ENCODE measurements at regions not wholly inside any gene's neighbourhood (a gene's known extent, or its start where the extent isn't known, plus 50 kb on each side); places are given as distances from the start of the nearest gene placed in this dataset.

GRCh38 chr5:178793696-178794095 lies 63.2 kb upstream of the ZNF354A start:
- no peaks in the 10 kb centered on the region for H4K20me1 ChIP-seq (ENCODE audit: insufficient read depth, low read length)
- no peak overlapping the region for H3K4me2 ChIP-seq (ENCODE audit: insufficient read depth, low read length)
- no peak for ATAC-seq (ENCODE audit: insufficient read depth, low read depth)
- TF ChIP-seq CTCF (IDR thresholded peaks at IDR 0.05; ENCODE audit: borderline replicate concordance, extremely low read depth, low read length, poor library complexity, severe bottlenecking) (no peak), EZH2 (IDR thresholded peaks at IDR 0.05; ENCODE audit: borderline replicate concordance, low read depth, low read length, severe bottlenecking) (no peak)
- no peaks in the 10 kb centered on the region for H3K9me3 ChIP-seq (ENCODE audit: insufficient read depth, low read length, severe bottlenecking)
- H3K9ac ChIP-seq (ENCODE audit: low read depth, low read length), result no peak overlapping the region
- DNase-seq, result no peak
- H3K36me3 ChIP-seq (ENCODE audit: insufficient read depth, low read length), result no peaks in the 10 kb centered on the region
- H3K4me1 ChIP-seq (ENCODE audit: insufficient read depth, low read length), result no peaks in the 10 kb centered on the region
- H3K79me2 ChIP-seq (ENCODE audit: insufficient read depth, low read length), result no peaks in the 10 kb centered on the region
- H3K27me3 ChIP-seq (ENCODE audit: insufficient read depth, low read length, poor library complexity), result no peaks in the 10 kb centered on the region
- H2AFZ ChIP-seq (ENCODE audit: low read depth, low read length), result no peak overlapping the region
- no peak overlapping the region for H3K4me3 ChIP-seq (ENCODE audit: low read depth in 1 of 2, low read length in 2 of 2)
- H3K27ac ChIP-seq (ENCODE audit: low read length), result no peak overlapping the region

- H3K4me1 ChIP-seq (ENCODE audit: insufficient read depth, low read length), result no peaks in the 10 kb centered on the region
- no peak for ATAC-seq (ENCODE audit: insufficient read depth, low read depth)
- no peak overlapping the region for H3K4me3 ChIP-seq (ENCODE audit: low read depth in 1 of 2, low read length in 2 of 2)
- H3K36me3 ChIP-seq (ENCODE audit: insufficient read depth, low read length), result no peaks in the 10 kb centered on the region
- peak; percentile 20 for DNase-seq
- no peak overlapping the region for H3K9ac ChIP-seq (ENCODE audit: low read depth, low read length)
- no peak overlapping the region for H3K27ac ChIP-seq (ENCODE audit: low read length)
- H3K79me2 ChIP-seq (ENCODE audit: insufficient read depth, low read length), result no peaks in the 10 kb centered on the region
- TF ChIP-seq CTCF (IDR thresholded peaks at IDR 0.05; ENCODE audit: borderline replicate concordance, extremely low read depth, low read length, poor library complexity, severe bottlenecking), result peak; percentile 60
- TF ChIP-seq EZH2 (IDR thresholded peaks at IDR 0.05; ENCODE audit: borderline replicate concordance, low read depth, low read length, severe bottlenecking), result no peak
- H3K9me3 ChIP-seq (ENCODE audit: insufficient read depth, low read length, severe bottlenecking), result no peaks in the 10 kb centered on the region
- H3K4me2 ChIP-seq (ENCODE audit: insufficient read depth, low read length), result no peak overlapping the region
- no peaks in the 10 kb centered on the region for H4K20me1 ChIP-seq (ENCODE audit: insufficient read depth, low read length)
- no peak overlapping the region for H2AFZ ChIP-seq (ENCODE audit: low read depth, low read length)
- H3K27me3 ChIP-seq (ENCODE audit: insufficient read depth, low read length, poor library complexity), result no peaks in the 10 kb centered on the region
These were observed 62.7 kb upstream of the ZNF354A start for GRCh38 chr5:178793151-178793550.

DNA sequence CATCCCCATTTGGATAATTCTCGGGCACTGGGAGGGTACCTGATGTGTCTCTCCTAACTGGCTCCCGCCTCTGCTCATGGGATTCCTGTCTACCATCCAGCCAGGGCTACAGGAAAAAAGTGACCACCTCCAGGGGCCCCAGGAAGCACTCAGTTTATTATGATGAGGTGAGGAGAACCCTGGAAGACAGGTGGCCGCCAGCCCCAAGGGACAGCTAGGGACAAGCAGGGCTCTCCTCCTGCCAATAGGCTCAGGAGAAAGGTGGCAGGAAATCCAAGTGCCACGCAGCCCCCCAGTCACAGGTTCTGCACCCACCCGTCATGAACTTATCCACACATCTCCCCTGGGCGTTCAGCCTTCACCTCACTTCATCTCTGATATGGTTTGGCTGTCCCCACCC lies 61.5 kb upstream of the ZNF354A start:
- Histone ChIP-seq H3K36me3 (ENCODE audit: insufficient read depth, low read length) (no peaks in the 10 kb centered on the region), H3K79me2 (ENCODE audit: insufficient read depth, low read length) (no peaks in the 10 kb centered on the region), H2AFZ (ENCODE audit: low read depth, low read length) (no peak overlapping the region), H3K27me3 (ENCODE audit: insufficient read depth, low read length, poor library complexity) (no peaks in the 10 kb centered on the region), H3K4me3 (ENCODE audit: low read depth in 1 of 2, low read length in 2 of 2) (no peak overlapping the region), H3K4me2 (ENCODE audit: insufficient read depth, low read length) (no peak overlapping the region), H3K9ac (ENCODE audit: low read depth, low read length) (no peak overlapping the region), H4K20me1 (ENCODE audit: insufficient read depth, low read length) (no peaks in the 10 kb centered on the region), H3K9me3 (ENCODE audit: insufficient read depth, low read length, severe bottlenecking) (no peaks in the 10 kb centered on the region), H3K4me1 (ENCODE audit: insufficient read depth, low read length) (no peaks in the 10 kb centered on the region), H3K27ac (ENCODE audit: low read length) (no peak overlapping the region)
- DNase-seq (no peak), ATAC-seq (ENCODE audit: insufficient read depth, low read depth) (no peak)
- TF ChIP-seq EZH2 (IDR thresholded peaks at IDR 0.05; ENCODE audit: borderline replicate concordance, low read depth, low read length, severe bottlenecking), result no peak
- TF ChIP-seq CTCF (IDR thresholded peaks at IDR 0.05; ENCODE audit: borderline replicate concordance, extremely low read depth, low read length, poor library complexity, severe bottlenecking), result no peak

DNA sequence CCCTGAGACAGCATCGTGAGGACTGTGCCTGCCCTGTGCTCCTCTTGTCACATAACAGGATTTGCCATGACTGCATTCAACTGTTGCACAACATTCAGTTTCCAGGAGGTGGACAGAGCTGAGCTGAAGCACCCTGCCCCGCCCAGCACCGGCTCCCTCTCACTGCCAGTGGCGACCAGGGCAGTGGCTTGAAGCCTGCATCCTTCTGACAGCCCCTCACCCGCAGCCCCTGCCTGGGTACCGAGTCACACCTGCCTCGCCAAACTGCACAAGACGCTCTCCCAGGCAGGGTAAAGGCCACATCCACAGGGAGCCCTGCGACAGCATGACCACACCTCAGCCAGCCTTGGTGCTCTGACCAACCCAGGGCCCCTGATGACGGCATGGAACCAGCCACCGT lies 59.9 kb upstream of the ZNF354A start:
- TF ChIP-seq EZH2 (IDR thresholded peaks at IDR 0.05; ENCODE audit: borderline replicate concordance, low read depth, low read length, severe bottlenecking), result no peak
- no peak for TF ChIP-seq CTCF (IDR thresholded peaks at IDR 0.05; ENCODE audit: borderline replicate concordance, extremely low read depth, low read length, poor library complexity, severe bottlenecking)
- no peaks in the 10 kb centered on the region for H3K4me1 ChIP-seq (ENCODE audit: insufficient read depth, low read length)
- no peaks in the 10 kb centered on the region for H3K27me3 ChIP-seq (ENCODE audit: insufficient read depth, low read length, poor library complexity)
- H2AFZ ChIP-seq (ENCODE audit: low read depth, low read length), result no peak overlapping the region
- DNase-seq, result no peak
- H3K27ac ChIP-seq (ENCODE audit: low read length), result no peak overlapping the region
- H3K36me3 ChIP-seq (ENCODE audit: insufficient read depth, low read length), result no peaks in the 10 kb centered on the region
- no peaks in the 10 kb centered on the region for H3K79me2 ChIP-seq (ENCODE audit: insufficient read depth, low read length)
- no peaks in the 10 kb centered on the region for H3K9me3 ChIP-seq (ENCODE audit: insufficient read depth, low read length, severe bottlenecking)
- no peak overlapping the region for H3K4me2 ChIP-seq (ENCODE audit: insufficient read depth, low read length)
- no peak overlapping the region for H3K4me3 ChIP-seq (ENCODE audit: low read depth in 1 of 2, low read length in 2 of 2)
- no peaks in the 10 kb centered on the region for H4K20me1 ChIP-seq (ENCODE audit: insufficient read depth, low read length)
- ATAC-seq (ENCODE audit: insufficient read depth, low read depth), result no peak
- no peak overlapping the region for H3K9ac ChIP-seq (ENCODE audit: low read depth, low read length)

Data from DND-41 (cell line).